PC-3 (cell line): ENCODE measurements at regions not wholly inside any gene's neighbourhood (a gene's known extent, or its start where the extent isn't known, plus 50 kb on each side); places are given as distances from the start of the nearest gene placed in this dataset.

Experiments used
- ATAC-seq: fragments of 200-7000 bp; cut with Tn5 transposase; 2 replicates; pipeline ENCODE4 v1.9.1; 2020; ENCODE audit warnings: mild to moderate bottlenecking, moderate library complexity
- BruUV-seq: library from RNA; stranded (reverse); fragments of 400-500 nt; replicated peaks from 2 replicates; lab custom pipeline; 2021; lab: Mats Ljungman, UMichigan
- CTCF ChIA-PET: fragments of 300-600 bp; sonication (Branson Sonifier 250); formaldehyde crosslinking; loops from one replicate; lab custom pipeline; 2022; ENCODE audit warnings: antibody characterized with exemption; lab: Charles Lee
- POLR2A ChIA-PET: fragments of 300-600 bp; sonication (Branson Sonifier 250); formaldehyde crosslinking; loops from one replicate; lab custom pipeline; 2022; ENCODE audit warnings: antibody characterized with exemption; ENCODE audit not compliant: unreplicated experiment; lab: Charles Lee
- DNase-seq: peaks from one replicate; pipeline ENCODE4 v3.0.0-alpha.2; 2015
- H2AFZ ChIP-seq: fragments of 300-600 bp; sonication (generic); 2 replicates; pipeline ENCODE4 v1.6.0; 2016; ENCODE audit warnings: antibody characterized with exemption, low read length
- H3F3A ChIP-seq: fragments of 300-600 bp; sonication (generic); one replicate; pipeline ENCODE4 v1.6.0; 2017; ENCODE audit warnings: antibody characterized with exemption, low read length, control low read depth, mild to moderate bottlenecking; ENCODE audit not compliant: unreplicated experiment
- H3K27ac ChIP-seq: fragments of 300-600 bp; sonication (generic); 2 replicates; pipeline ENCODE4 v1.5.1; 2016; ENCODE audit warnings: mild to moderate bottlenecking, low read length
- H3K27me3 ChIP-seq: fragments of 300-600 bp; sonication (generic); 2 replicates; pipeline ENCODE4 v1.6.1; 2016; ENCODE audit warnings: low read length, mixed read lengths
- H3K36me3 ChIP-seq: fragments of 300-600 bp; sonication (generic); 2 replicates; pipeline ENCODE4 v1.6.1; 2016; ENCODE audit warnings: low read depth, mixed run types, low read length, mixed read lengths
- H3K4me1 ChIP-seq: fragments of 300-600 bp; sonication (generic); 2 replicates; pipeline ENCODE4 v1.5.1; 2016; ENCODE audit warnings: low read length; ENCODE audit not compliant: insufficient read depth
- H3K4me2 ChIP-seq: fragments of 300-600 bp; sonication (generic); 2 replicates; pipeline ENCODE4 v1.6.0; 2016; ENCODE audit warnings: low read length
- H3K4me3 ChIP-seq: fragments of 300-600 bp; sonication (generic); 2 replicates; pipeline ENCODE4 v1.5.1; 2016; ENCODE audit warnings: mild to moderate bottlenecking, low read length, mixed read lengths
- H3K79me2 ChIP-seq: fragments of 300-600 bp; sonication (generic); 2 replicates; pipeline ENCODE4 v1.6.1; 2017; ENCODE audit warnings: low read length, mixed read lengths
- H3K9ac ChIP-seq: fragments of 300-600 bp; sonication (generic); 2 replicates; pipeline ENCODE4 v1.6.0; 2016; ENCODE audit warnings: mild to moderate bottlenecking, low read length
- H3K9me2 ChIP-seq: fragments of 300-600 bp; sonication (generic); replicated peaks from 2 replicates; pipeline ENCODE4 v1.6.1; 2016; ENCODE audit warnings: mixed run types, low read length, mixed read lengths
- H3K9me3 ChIP-seq: fragments of 300-600 bp; sonication (generic); 2 replicates; pipeline ENCODE4 v1.6.1; 2016; ENCODE audit warnings: low read length, mixed read lengths
- H4K20me1 ChIP-seq: fragments of 300-600 bp; sonication (generic); 2 replicates; pipeline ENCODE4 v1.6.1; 2016; ENCODE audit warnings: low read length, mixed read lengths
- EZH2 ChIP-seq: fragments of 300-600 bp; sonication (generic); IDR thresholded peaks from one replicate; pipeline ENCODE4 v1.6.1; 2017; ENCODE audit warnings: antibody characterized with exemption, mild to moderate bottlenecking, low read length; ENCODE audit not compliant: unreplicated experiment
- EZH2phosphoT487 ChIP-seq: fragments of 300-600 bp; sonication (generic); IDR thresholded peaks from 2 replicates; pipeline ENCODE4 v1.6.1; 2018; ENCODE audit warnings: mild to moderate bottlenecking, antibody characterized with exemption, low read length, borderline replicate concordance
- intact Hi-C: fragments of 100-400 bp; cut with micrococcal nuclease; formaldehyde crosslinking; loops from 2 replicates; pipeline ENCODE4 v1.9.0; 2023
- TF ChIP-seq, protein P1 (sequence below): fragments of 300-600 bp; sonication (generic); conservative IDR thresholded peaks from 2 replicates; pipeline ENCODE4 v1.5.1; 2017; ENCODE audit warnings: antibody characterized with exemption, low read depth, mild to moderate bottlenecking, low read length

DNA sequence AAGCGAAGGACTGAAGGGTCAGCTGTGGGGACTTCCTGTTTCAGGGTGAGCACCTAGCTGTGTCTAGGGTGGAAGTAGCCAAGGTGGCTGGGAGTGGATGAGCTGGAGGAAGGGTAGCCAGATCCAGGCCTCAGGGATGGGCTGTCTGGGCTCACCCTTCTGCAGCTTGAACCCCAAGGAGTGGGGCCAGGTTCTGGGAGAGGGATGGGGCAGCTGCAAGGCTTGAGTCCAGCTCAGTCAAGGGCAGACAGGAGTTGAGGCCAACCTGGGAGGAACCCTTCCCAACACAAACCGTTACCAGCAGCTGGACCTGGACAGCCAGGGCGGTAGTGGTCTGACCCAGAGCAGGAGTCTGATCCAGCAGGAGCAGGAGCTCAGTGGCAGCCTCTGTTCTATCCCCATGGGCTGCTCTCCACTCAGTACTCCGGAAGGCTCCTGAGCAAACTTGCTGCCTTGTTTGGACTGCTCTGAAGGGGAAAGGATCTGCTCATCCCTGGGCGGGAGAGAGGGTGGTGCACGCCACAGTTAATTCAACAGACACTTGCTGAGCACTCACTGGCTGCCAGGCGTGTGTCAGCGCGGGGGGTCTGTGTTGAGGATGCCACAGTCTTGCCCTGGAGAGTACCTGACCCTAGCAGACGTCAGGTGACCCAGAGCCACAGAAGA is 53.8 kb upstream of the THY1 start:
- H3K4me2 ChIP-seq = no peak overlapping the region
- H2AFZ ChIP-seq = no peak overlapping the region
- no peaks in the 10 kb centered on the region for H3F3A ChIP-seq
- TF ChIP-seq EZH2phosphoT487 (no peak), EZH2 (no peak)
- TF ChIP-seq, protein P1, sequence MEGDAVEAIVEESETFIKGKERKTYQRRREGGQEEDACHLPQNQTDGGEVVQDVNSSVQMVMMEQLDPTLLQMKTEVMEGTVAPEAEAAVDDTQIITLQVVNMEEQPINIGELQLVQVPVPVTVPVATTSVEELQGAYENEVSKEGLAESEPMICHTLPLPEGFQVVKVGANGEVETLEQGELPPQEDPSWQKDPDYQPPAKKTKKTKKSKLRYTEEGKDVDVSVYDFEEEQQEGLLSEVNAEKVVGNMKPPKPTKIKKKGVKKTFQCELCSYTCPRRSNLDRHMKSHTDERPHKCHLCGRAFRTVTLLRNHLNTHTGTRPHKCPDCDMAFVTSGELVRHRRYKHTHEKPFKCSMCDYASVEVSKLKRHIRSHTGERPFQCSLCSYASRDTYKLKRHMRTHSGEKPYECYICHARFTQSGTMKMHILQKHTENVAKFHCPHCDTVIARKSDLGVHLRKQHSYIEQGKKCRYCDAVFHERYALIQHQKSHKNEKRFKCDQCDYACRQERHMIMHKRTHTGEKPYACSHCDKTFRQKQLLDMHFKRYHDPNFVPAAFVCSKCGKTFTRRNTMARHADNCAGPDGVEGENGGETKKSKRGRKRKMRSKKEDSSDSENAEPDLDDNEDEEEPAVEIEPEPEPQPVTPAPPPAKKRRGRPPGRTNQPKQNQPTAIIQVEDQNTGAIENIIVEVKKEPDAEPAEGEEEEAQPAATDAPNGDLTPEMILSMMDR = no peak
- intact Hi-C loops = no loop called here
- H3K4me1 ChIP-seq = peaks cover 20% of the 10 kb centered on the region
- ATAC-seq (no peak), DNase-seq (no peak)
- no peaks in the 10 kb centered on the region for H3K9me2 ChIP-seq
- no peaks in the 10 kb centered on the region for H4K20me1 ChIP-seq
- ChIA-PET CTCF (no interaction called here), POLR2A (no interaction called here)
- BruUV-seq = no TSS peak
- H3K36me3 ChIP-seq = no peaks in the 10 kb centered on the region
- no peak overlapping the region for H3K27ac ChIP-seq
- no peak overlapping the region for H3K9ac ChIP-seq
- H3K27me3 ChIP-seq = no peaks in the 10 kb centered on the region
- H3K79me2 ChIP-seq = no peaks in the 10 kb centered on the region
- no peaks in the 10 kb centered on the region for H3K9me3 ChIP-seq
- H3K4me3 ChIP-seq = no peak overlapping the region

DNA sequence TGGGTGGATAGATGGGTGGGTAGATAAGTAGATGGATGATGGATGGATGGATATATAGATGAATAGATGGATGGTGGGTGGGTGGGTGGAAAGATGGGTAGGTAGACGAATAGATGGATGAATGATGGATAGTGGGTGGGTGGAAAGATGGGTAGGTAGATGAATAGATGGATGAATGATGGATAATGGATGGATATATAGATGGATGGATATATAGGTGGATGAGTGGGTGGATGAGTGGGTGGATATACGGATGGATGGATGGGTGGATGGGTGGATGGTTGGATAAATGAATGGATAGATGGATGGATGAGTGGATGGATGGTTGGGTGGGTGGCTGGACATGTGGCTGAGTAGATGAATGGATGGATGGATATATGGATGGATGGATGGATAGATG is 53.1 kb upstream of the THY1 start:
- H3K4me3 ChIP-seq = no peak overlapping the region
- H3K4me1 ChIP-seq = peaks cover 23% of the 10 kb centered on the region
- no peaks in the 10 kb centered on the region for H3K27me3 ChIP-seq
- H2AFZ ChIP-seq = no peak overlapping the region
- intact Hi-C loops = no loop called here
- POLR2A ChIA-PET = interaction anchor here (0.6 kb wide), 1 partner anchor 572 kb away, joined by 3 read pairs; no protein-coding TSS in a partner anchor
- no peak overlapping the region for H3K27ac ChIP-seq
- H3K36me3 ChIP-seq = no peaks in the 10 kb centered on the region
- CTCF ChIA-PET = interaction anchor here (1.7 kb wide), 1 partner anchor 138 kb away, joined by 29 read pairs; no protein-coding TSS in a partner anchor
- H3K79me2 ChIP-seq = no peaks in the 10 kb centered on the region
- TF ChIP-seq, protein P1 = no peak
- TF ChIP-seq EZH2 (no peak), EZH2phosphoT487 (no peak)
- no peak overlapping the region for H3K4me2 ChIP-seq
- no peaks in the 10 kb centered on the region for H4K20me1 ChIP-seq
- ATAC-seq (no peak), DNase-seq (no peak)
- H3K9me2 ChIP-seq = no peaks in the 10 kb centered on the region
- no peaks in the 10 kb centered on the region for H3F3A ChIP-seq
- no peaks in the 10 kb centered on the region for H3K9me3 ChIP-seq
- no TSS peak for BruUV-seq
- H3K9ac ChIP-seq = no peak overlapping the region
